ENCODE measurements at regions not wholly inside any gene's neighbourhood (a gene's known extent, or its start where the extent isn't known, plus 50 kb on each side); places are given as distances from the start of the nearest gene placed in this dataset.

- DNase-seq (ENCODE audit: low read depth, low spot score): no peak
These were observed 63.6 kb downstream of the NUDT12 start for GRCh38 chr5:103498800-103499551.

- DNase-seq (ENCODE audit: low read depth, low spot score): no peak
These were observed 64.4 kb downstream of the NUDT12 start for GRCh38 chr5:103498211-103498610.

- DNase-seq (ENCODE audit: low read depth, low spot score): no peak
These were observed 64.8 kb downstream of the NUDT12 start for GRCh38 chr5:103497781-103498180.

- DNase-seq (ENCODE audit: low read depth, low spot score): no peak
These were observed 72.4 kb downstream of the NUDT12 start for GRCh38 chr5:103490030-103490739.

- DNase-seq (ENCODE audit: low read depth, low spot score): no peak
These were observed 73.3 kb downstream of the NUDT12 start for GRCh38 chr5:103489307-103489706.

GRCh38 chr5:103487822-103488493 is 74.6 kb downstream of the NUDT12 start:
- no peak for DNase-seq (ENCODE audit: low read depth, low spot score)

- no peak for DNase-seq (ENCODE audit: low read depth, low spot score)
These were observed 75.4 kb downstream of the NUDT12 start for GRCh38 chr5:103487218-103487617.

- no peak for DNase-seq (ENCODE audit: low read depth, low spot score)
These were observed 75.8 kb downstream of the NUDT12 start for GRCh38 chr5:103486739-103487138.

- no peak for DNase-seq (ENCODE audit: low read depth, low spot score)
These were observed 82.3 kb downstream of the NUDT12 start for GRCh38 chr5:103480246-103480645.

GRCh38 chr5:103477678-103478077 is 84.9 kb downstream of the NUDT12 start:
- no peak for DNase-seq (ENCODE audit: low read depth, low spot score)

- DNase-seq (ENCODE audit: low read depth, low spot score): no peak
These were observed 85.8 kb downstream of the NUDT12 start for GRCh38 chr5:103476811-103477210.

- DNase-seq (ENCODE audit: low read depth, low spot score): no peak
These were observed 86.9 kb downstream of the NUDT12 start for GRCh38 chr5:103475629-103476240.

GRCh38 chr5:103474677-103475076 is 87.9 kb downstream of the NUDT12 start:
- DNase-seq (ENCODE audit: low read depth, low spot score): no peak

- no peak for DNase-seq (ENCODE audit: low read depth, low spot score)
These were observed 88.9 kb downstream of the NUDT12 start for GRCh38 chr5:103473725-103474124.

- no peak for DNase-seq (ENCODE audit: low read depth, low spot score)
These were observed 89.8 kb downstream of the NUDT12 start for GRCh38 chr5:103472830-103473229.

- no peak for DNase-seq (ENCODE audit: low read depth, low spot score)
These were observed 90.3 kb downstream of the NUDT12 start for GRCh38 chr5:103472265-103472664.

- DNase-seq (ENCODE audit: low read depth, low spot score): no peak
These were observed 93.1 kb downstream of the NUDT12 start for GRCh38 chr5:103469288-103470040.

GRCh38 chr5:103467831-103468230 is 94.8 kb downstream of the NUDT12 start:
- DNase-seq (ENCODE audit: low read depth, low spot score): no peak

- DNase-seq (ENCODE audit: low read depth, low spot score): no peak
These were observed 96.1 kb downstream of the NUDT12 start for GRCh38 chr5:103466495-103466894.

GRCh38 chr5:103465891-103466290 is 96.7 kb downstream of the NUDT12 start:
- no peak for DNase-seq (ENCODE audit: low read depth, low spot score)

GRCh38 chr5:103464835-103465484 is 97.6 kb downstream of the NUDT12 start:
- no peak for DNase-seq (ENCODE audit: low read depth, low spot score)
